Activated CD8-positive, alpha-beta T cell treated with anti-CD3 and anti-CD28 coated beads for 36 hours (primary cell): ENCODE measurements at regions not wholly inside any gene's neighbourhood (a gene's known extent, or its start where the extent isn't known, plus 50 kb on each side); places are given as distances from the start of the nearest gene placed in this dataset.

ENCODE experiments used
- ATAC-seq: fragments of 200-7000 bp; cut with Tn5 transposase; one replicate; pipeline ENCODE4 v1.10.0; 2021; ENCODE audit warnings: mild to moderate bottlenecking, moderate library complexity
- CTCF ChIA-PET: fragments of 350-600 bp; sonication (Branson Sonifier 250); formaldehyde crosslinking; loops from one replicate; lab custom pipeline; 2021; ENCODE audit warnings: antibody characterized with exemption; lab: Charles Lee
- POLR2A ChIA-PET: fragments of 350-600 bp; sonication (Branson Sonifier 250); formaldehyde crosslinking; loops from one replicate; lab custom pipeline; 2021; ENCODE audit warnings: antibody characterized with exemption; lab: Charles Lee
- DNase-seq: peaks from one replicate; pipeline ENCODE4 v3.0.0-alpha.2; 2020
- H3K27ac Mint-ChIP-seq: one replicate; pipeline ENCODE4 v1.8.0; 2021; ENCODE audit warnings: mild to moderate bottlenecking, mixed read lengths
- H3K27me3 Mint-ChIP-seq: one replicate; pipeline ENCODE4 v1.8.0; 2021; ENCODE audit warnings: mixed read lengths
- H3K36me3 Mint-ChIP-seq: one replicate; pipeline ENCODE4 v1.8.0; 2021; ENCODE audit warnings: low read depth, mixed read lengths
- H3K4me1 Mint-ChIP-seq: one replicate; pipeline ENCODE4 v1.8.0; 2021; ENCODE audit warnings: low read depth, mixed read lengths
- H3K4me3 Mint-ChIP-seq: one replicate; pipeline ENCODE4 v1.8.0; 2021; ENCODE audit warnings: mild to moderate bottlenecking, moderate library complexity, mixed read lengths
- H3K9me3 Mint-ChIP-seq: one replicate; pipeline ENCODE4 v1.8.0; 2021; ENCODE audit warnings: mixed read lengths
- CTCF ChIP-seq: fragments of 200-600 bp; IDR thresholded peaks from one replicate; pipeline ENCODE4 v1.8.0; 2022; ENCODE audit warnings: antibody characterized with exemption, mild to moderate bottlenecking
- intact Hi-C: fragments of 100-400 bp; cut with micrococcal nuclease; formaldehyde crosslinking; loops from one replicate; pipeline ENCODE4 v1.10.0; 2022

GRCh38 chr2:238786792-238787490 is 60.9 kb upstream of the TWIST2 start:
- Mint-ChIP-seq H3K27ac (no peak overlapping the region), H3K4me1 (no peaks in the 10 kb centered on the region), H3K9me3 (no peaks in the 10 kb centered on the region), H3K27me3 (peaks cover 4% of the 10 kb centered on the region), H3K4me3 (no peak overlapping the region), H3K36me3 (no peaks in the 10 kb centered on the region)
- ATAC-seq (no peak), DNase-seq (no peak)
- TF ChIP-seq CTCF: no peak
- ChIA-PET CTCF (interaction anchor here (1.4 kb wide), 1 partner anchor 67 kb away, joined by 3 read pairs; no protein-coding TSS in a partner anchor), POLR2A (no interaction called here)
- intact Hi-C loops: loop anchor here (10.0 kb wide), 1 partner anchor 412 kb away; no protein-coding TSS in a partner anchor

- ATAC-seq (no peak), DNase-seq (no peak)
- H3K27me3 Mint-ChIP-seq: peaks cover 4% of the 10 kb centered on the region
- ChIA-PET CTCF (interaction anchor here (1.4 kb wide), 1 partner anchor 67 kb away, joined by 3 read pairs; no protein-coding TSS in a partner anchor), POLR2A (no interaction called here)
- no peak overlapping the region for H3K4me3 Mint-ChIP-seq
- H3K4me1 Mint-ChIP-seq: no peaks in the 10 kb centered on the region
- H3K36me3 Mint-ChIP-seq: no peaks in the 10 kb centered on the region
- no peak for TF ChIP-seq CTCF
- intact Hi-C loops: loop anchor here (10.0 kb wide), 1 partner anchor 413 kb away; no protein-coding TSS in a partner anchor
- no peaks in the 10 kb centered on the region for H3K9me3 Mint-ChIP-seq
- no peak overlapping the region for H3K27ac Mint-ChIP-seq
Observed at GRCh38 chr2:238787501-238787900, 60.4 kb upstream of the TWIST2 start.

DNA sequence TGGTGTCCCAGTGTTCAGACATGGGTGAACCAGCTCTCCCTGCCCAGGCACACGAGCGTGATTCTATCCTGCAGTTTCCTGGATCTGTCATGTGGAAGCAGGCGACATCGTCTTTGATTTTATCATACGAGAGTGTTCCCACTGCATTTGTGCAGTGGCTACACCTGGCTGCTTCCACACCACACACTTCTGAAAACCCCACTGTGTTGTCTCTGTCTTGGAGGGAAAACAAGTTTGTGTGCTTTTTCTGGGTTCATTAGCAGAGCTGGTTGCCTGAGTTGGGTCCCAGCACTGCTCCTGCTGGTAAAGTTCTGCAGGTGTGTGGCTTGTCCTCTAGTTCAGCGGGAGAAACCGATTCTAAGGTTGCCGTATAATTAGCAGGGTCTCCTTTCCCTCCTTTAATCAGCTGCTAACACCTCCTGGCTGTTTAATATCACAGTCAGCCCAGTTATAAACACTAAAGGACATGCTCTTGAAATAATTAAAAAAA is 58.5 kb upstream of the TWIST2 start:
- ChIA-PET CTCF (no interaction called here), POLR2A (no interaction called here)
- no peak for TF ChIP-seq CTCF
- no peak for DNase-seq
- intact Hi-C loops: loop anchor here (10.0 kb wide), 1 partner anchor 415 kb away; no protein-coding TSS in a partner anchor
- H3K4me1 Mint-ChIP-seq: no peaks in the 10 kb centered on the region
- no peak overlapping the region for H3K4me3 Mint-ChIP-seq
- peaks cover 5% of the 10 kb centered on the region for H3K27me3 Mint-ChIP-seq
- no peak overlapping the region for H3K27ac Mint-ChIP-seq
- ATAC-seq: no peak
- no peaks in the 10 kb centered on the region for H3K36me3 Mint-ChIP-seq
- H3K9me3 Mint-ChIP-seq: no peaks in the 10 kb centered on the region

DNA sequence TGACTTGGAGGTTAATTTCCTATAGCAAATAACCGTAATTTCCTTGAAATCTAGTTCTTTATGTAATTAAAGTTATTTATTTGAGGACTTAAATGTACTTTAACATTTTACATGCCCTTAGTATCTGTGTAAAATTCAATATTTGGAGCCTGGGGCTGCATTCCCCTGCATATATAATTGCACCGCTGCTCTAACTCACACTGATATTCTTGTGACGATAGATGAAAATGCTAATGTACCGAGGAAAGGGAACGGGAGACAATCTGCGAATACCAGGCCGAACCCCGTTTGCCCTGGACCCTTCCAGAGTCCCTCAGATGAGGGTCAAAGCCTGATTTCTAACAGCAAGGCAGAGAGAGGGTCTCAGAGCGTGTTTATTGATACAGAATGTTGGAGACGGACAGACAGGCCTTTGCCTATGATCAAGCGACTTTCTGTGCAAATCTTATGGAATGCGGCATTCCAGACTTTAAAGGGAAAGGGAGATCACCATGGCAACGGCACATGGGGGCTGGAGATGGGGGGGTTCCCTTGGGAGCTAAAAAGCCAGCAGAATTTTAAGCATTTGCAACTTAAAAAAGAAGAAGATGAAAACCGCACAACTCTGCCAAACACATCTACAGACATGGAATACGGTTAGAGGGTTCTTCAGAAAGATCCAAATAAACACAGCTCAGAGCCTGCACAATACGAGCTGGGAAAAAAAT is 57.6 kb upstream of the TWIST2 start:
- no peak for ATAC-seq
- no peak for DNase-seq
- Mint-ChIP-seq H3K27ac (no peak overlapping the region), H3K4me3 (no peak overlapping the region), H3K9me3 (no peaks in the 10 kb centered on the region), H3K4me1 (no peaks in the 10 kb centered on the region), H3K36me3 (no peaks in the 10 kb centered on the region), H3K27me3 (peaks cover 4% of the 10 kb centered on the region)
- CTCF ChIA-PET: no interaction called here
- intact Hi-C loops: no loop called here
- TF ChIP-seq CTCF: no peak
- POLR2A ChIA-PET: no interaction called here

DNA sequence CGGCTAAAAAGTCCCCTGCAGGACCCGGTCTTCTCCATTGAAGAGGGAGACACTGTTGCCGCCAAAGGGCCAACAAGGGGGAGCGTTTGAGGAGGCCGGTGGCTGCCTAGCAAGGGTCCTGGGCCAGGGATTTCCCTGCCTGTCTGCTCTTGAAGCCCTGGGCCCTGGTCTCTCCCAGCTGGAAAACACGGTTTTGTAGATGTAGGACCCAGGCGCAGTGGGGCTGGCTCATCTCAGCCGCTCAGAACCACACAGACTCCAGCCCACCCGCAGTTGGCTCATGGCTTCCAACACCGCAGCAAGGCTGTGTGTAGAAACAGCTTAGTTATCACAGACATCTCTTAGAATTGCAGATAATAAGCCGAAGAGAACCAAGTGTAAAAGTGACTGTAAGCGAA is 57.1 kb upstream of the TWIST2 start:
- Mint-ChIP-seq H3K4me1 (no peaks in the 10 kb centered on the region), H3K27me3 (peaks cover 4% of the 10 kb centered on the region), H3K27ac (no peak overlapping the region), H3K9me3 (no peaks in the 10 kb centered on the region), H3K4me3 (no peak overlapping the region), H3K36me3 (no peaks in the 10 kb centered on the region)
- DNase-seq: no peak
- TF ChIP-seq CTCF: no peak
- POLR2A ChIA-PET: no interaction called here
- ATAC-seq: no peak
- CTCF ChIA-PET: no interaction called here
- intact Hi-C loops: no loop called here
